Right lobe of liver (tissue), 6 donors: ENCODE measurements at regions not wholly inside any gene's neighbourhood (a gene's known extent, or its start where the extent isn't known, plus 50 kb on each side); places are given as distances from the start of the nearest gene placed in this dataset.

Experiments used
- ATAC-seq, 4 donors: fragments of 200-7000 bp; cut with Tn5 transposase; one replicate each; pipeline ENCODE4 v1.9.1; 2020; ENCODE audit warnings: mild to moderate bottlenecking in 4 of 4, moderate library complexity in 4 of 4
- DNase-seq, 3 donors: peaks; one replicate each; pipeline ENCODE4 v3.0.0-alpha.2; 2020
- H3K27ac ChIP-seq, 3 donors: fragments of 200-600 bp; one replicate each; pipeline ENCODE4 v1.8.0; 2022
- H3K27me3 ChIP-seq, 2 donors: fragments of 200-600 bp; one replicate each; pipeline ENCODE4 v1.8.0; 2022
- H3K36me3 ChIP-seq, 4 donors: fragments of 200-600 bp; sonication (generic) in 1 of 4; one replicate each; pipeline versions ENCODE4 v1.5.1 to v1.8.0; 2017 to 2022; ENCODE audit warnings: control low read depth in 1 of 4
- H3K4me1 ChIP-seq, 4 donors: fragments of 200-600 bp; sonication (generic) in 1 of 4; one replicate each; pipeline versions ENCODE4 v1.5.1 to v1.8.0; 2017 to 2022; ENCODE audit warnings: control low read depth in 1 of 4
- H3K4me3 ChIP-seq, 3 donors: fragments of 200-600 bp; one replicate each; pipeline ENCODE4 v1.8.0; 2022
- H3K9me3 ChIP-seq, 4 donors: fragments of 200-600 bp; sonication (generic) in 1 of 4; one replicate each; pipeline versions ENCODE4 v1.5.1 to v1.8.0; 2017 to 2022; ENCODE audit warnings: control low read depth in 1 of 4
- CTCF ChIP-seq, 4 donors: fragments of 200-600 bp in 3 of 4; fragments of 450-650 bp in 1 of 4; IDR thresholded peaks; one replicate each; pipeline versions ENCODE4 v1.5.1 to v1.8.0; 2016 to 2022; ENCODE audit warnings: antibody characterized with exemption in 4 of 4, mild to moderate bottlenecking in 2 of 4
- POLR2A ChIP-seq: fragments of 450-650 bp; IDR thresholded peaks from one replicate; pipeline ENCODE4 v1.6.1; 2017; ENCODE audit warnings: antibody characterized with exemption, mild to moderate bottlenecking
- WGBS: methylation state at CpG from one replicate; pipeline ENCODE4 v1.1.6; 2018; ENCODE audit warnings: low coverage, low lambda C conversion rate; ENCODE audit not compliant: insufficient coverage; ENCODE audit errors: missing lambda C conversion rate; 5-methylcytosine and 5-hydroxymethylcytosine counted together
- intact Hi-C, 2 donors: fragments of 100-400 bp; cut with DNase I; formaldehyde crosslinking; loops; one replicate each; pipeline versions ENCODE4 v1.11.2 to v1.14.1; 2022
- donor health status: DM: no; HTN: yes; CAD: no.
- donor health status: DM: no; HTN: no; CAD: no.
- donor health status: DM: no; HTN: no; CAD: no.
- donor health status: DM: no; HTN: yes; CAD: no.
- donor health status: DM: no; HTN: yes; CAD: no.

- intact Hi-C loops, result no loop called here
- Histone ChIP-seq H3K36me3 (no peaks in the 10 kb centered on the region), H3K27ac (no peak overlapping the region), H3K9me3 (no peaks in the 10 kb centered on the region), H3K4me3 (no peak overlapping the region), H3K4me1 (no peaks in the 10 kb centered on the region), H3K27me3 (no peaks in the 10 kb centered on the region)
- no peak for ATAC-seq
- no peak for DNase-seq
- TF ChIP-seq CTCF (IDR thresholded peaks at IDR 0.05) (no peak), POLR2A (no peak)
- 66% methylated on average over 3 of the region's 3 CpGs for WGBS
Observed at GRCh38 chr1:96409689-96410088, 311.9 kb upstream of the PTBP2 start.

GRCh38 chr1:96411006-96411405 lies 310.6 kb upstream of the PTBP2 start:
- no peaks in the 10 kb centered on the region for H3K27me3 ChIP-seq
- intact Hi-C loops, result no loop called here
- no peak overlapping the region for H3K4me3 ChIP-seq
- DNase-seq (no peak), ATAC-seq (no peak)
- H3K4me1 ChIP-seq, result no peaks in the 10 kb centered on the region
- no peaks in the 10 kb centered on the region for H3K36me3 ChIP-seq
- no peaks in the 10 kb centered on the region for H3K9me3 ChIP-seq
- 60% methylated on average over 2 of the region's 2 CpGs for WGBS
- no peak overlapping the region for H3K27ac ChIP-seq
- TF ChIP-seq POLR2A, result no peak
- TF ChIP-seq CTCF (IDR thresholded peaks at IDR 0.05), result no peak

GRCh38 chr1:96414598-96414997 lies 307.0 kb upstream of the PTBP2 start:
- Histone ChIP-seq H3K36me3 (no peaks in the 10 kb centered on the region), H3K27ac (no peak overlapping the region), H3K4me1 (no peaks in the 10 kb centered on the region), H3K4me3 (no peak overlapping the region), H3K9me3 (no peaks in the 10 kb centered on the region), H3K27me3 (no peaks in the 10 kb centered on the region)
- ATAC-seq (no peak), DNase-seq (no peak)
- TF ChIP-seq CTCF (IDR thresholded peaks at IDR 0.05), result no peak
- no peak for TF ChIP-seq POLR2A
- intact Hi-C loops, result no loop called here
- WGBS, result 81% methylated on average over 4 of the region's 6 CpGs

GRCh38 chr1:96416111-96416595 lies 305.4 kb upstream of the PTBP2 start:
- 66% methylated on average over 5 of the region's 5 CpGs for WGBS

More at GRCh38 chr1:96416111-96416595, 305.4 kb upstream of the PTBP2 start:
- Histone ChIP-seq H3K27me3 (no peaks in the 10 kb centered on the region), H3K27ac (no peak overlapping the region), H3K4me3 (no peak overlapping the region), H3K4me1 (no peaks in the 10 kb centered on the region), H3K36me3 (no peaks in the 10 kb centered on the region), H3K9me3 (no peaks in the 10 kb centered on the region)
- intact Hi-C loops, result no loop called here
- TF ChIP-seq CTCF (IDR thresholded peaks at IDR 0.05), result no peak
- TF ChIP-seq POLR2A, result no peak
- DNase-seq (no peak), ATAC-seq (peak in 2 of 4 donors; percentile 22 to 92)
